Hepatocyte (in vitro differentiated cells): ENCODE measurements at regions not wholly inside any gene's neighbourhood (a gene's known extent, or its start where the extent isn't known, plus 50 kb on each side); places are given as distances from the start of the nearest gene placed in this dataset.

Source experiments
- DNase-seq: peaks from one replicate; pipeline ENCODE4 v3.0.0-alpha.2; 2016; ENCODE audit warnings: low spot score
- H2AFZ ChIP-seq: fragments of 200-600 bp; sonication (generic); 2 replicates; pipeline ENCODE4 v1.6.0; 2016; ENCODE audit warnings: antibody characterized with exemption, mild to moderate bottlenecking
- H3K27ac ChIP-seq: fragments of 200-600 bp; sonication (generic); 2 replicates; pipeline ENCODE4 v1.5.1; 2016; ENCODE audit warnings: mild to moderate bottlenecking
- H3K27me3 ChIP-seq: fragments of 200-600 bp; sonication (generic); 2 replicates; pipeline ENCODE4 v1.6.1; 2016
- H3K36me3 ChIP-seq: fragments of 200-600 bp; sonication (generic); replicated peaks from 2 replicates; pipeline ENCODE4 v1.5.1; 2016; ENCODE audit warnings: low read depth; ENCODE audit not compliant: insufficient read depth
- H3K4me1 ChIP-seq: fragments of 200-600 bp; sonication (generic); 2 replicates; pipeline ENCODE4 v1.5.1; 2016; ENCODE audit warnings: mild to moderate bottlenecking, moderate library complexity; ENCODE audit not compliant: insufficient read depth
- H3K4me2 ChIP-seq: fragments of 200-600 bp; sonication (generic); 2 replicates; pipeline ENCODE4 v1.6.0; 2016
- H3K4me3 ChIP-seq: fragments of 200-600 bp; sonication (generic); 2 replicates; pipeline ENCODE4 v1.5.1; 2016; ENCODE audit warnings: mild to moderate bottlenecking
- H3K79me2 ChIP-seq: fragments of 200-600 bp; sonication (generic); 2 replicates; pipeline ENCODE4 v1.6.0; 2017; ENCODE audit warnings: mild to moderate bottlenecking
- H3K9me2 ChIP-seq: fragments of 200-600 bp; sonication (generic); replicated peaks from 2 replicates; pipeline ENCODE4 v1.6.0; 2017; ENCODE audit warnings: mild to moderate bottlenecking; ENCODE audit not compliant: insufficient read depth
- H3K9me3 ChIP-seq: fragments of 200-600 bp; sonication (generic); 2 replicates; pipeline ENCODE4 v1.5.1; 2016; ENCODE audit warnings: low read depth, mild to moderate bottlenecking
- H4K20me1 ChIP-seq: fragments of 200-600 bp; sonication (generic); 2 replicates; pipeline ENCODE4 v1.6.0; 2016; ENCODE audit warnings: mild to moderate bottlenecking; ENCODE audit not compliant: insufficient read depth, poor library complexity, severe bottlenecking
- CTCF ChIP-seq: fragments of 200-600 bp; sonication (generic); IDR thresholded peaks from 2 replicates; pipeline ENCODE4 v1.5.1; 2016; ENCODE audit warnings: antibody characterized with exemption, mild to moderate bottlenecking; ENCODE audit not compliant: poor library complexity
- EZH2 ChIP-seq: fragments of 200-600 bp; sonication (generic); IDR thresholded peaks from 2 replicates; pipeline ENCODE4 v1.6.1; 2016; ENCODE audit warnings: antibody characterized with exemption, mild to moderate bottlenecking, borderline replicate concordance
- EZH2phosphoT487 ChIP-seq: fragments of 200-600 bp; sonication (generic); IDR thresholded peaks from one replicate; pipeline ENCODE4 v1.6.1; 2018; ENCODE audit warnings: antibody characterized with exemption, mild to moderate bottlenecking, low read depth, moderate library complexity; ENCODE audit not compliant: unreplicated experiment, severe bottlenecking
- WGBS: methylation state at CpG from one replicate; pipeline ENCODE4 v1.1.6; 2016; ENCODE audit warnings: low lambda C conversion rate; ENCODE audit errors: missing lambda C conversion rate; 5-methylcytosine and 5-hydroxymethylcytosine counted together

- no peak overlapping the region for H3K27ac ChIP-seq
- H3K4me1 ChIP-seq = peaks cover 10% of the 10 kb centered on the region
- DNase-seq = no peak
- H3K36me3 ChIP-seq = no peaks in the 10 kb centered on the region
- no peaks in the 10 kb centered on the region for H3K79me2 ChIP-seq
- no peak overlapping the region for H3K4me2 ChIP-seq
- no peaks in the 10 kb centered on the region for H3K9me3 ChIP-seq
- H4K20me1 ChIP-seq = no peaks in the 10 kb centered on the region
- H3K4me3 ChIP-seq = no peak overlapping the region
- H2AFZ ChIP-seq = no peak overlapping the region
- TF ChIP-seq EZH2 = no peak
- no peak for TF ChIP-seq CTCF
- TF ChIP-seq EZH2phosphoT487 = no peak
- H3K27me3 ChIP-seq = no peaks in the 10 kb centered on the region
- no peaks in the 10 kb centered on the region for H3K9me2 ChIP-seq
Observed at GRCh38 chr2:18900691-18901141, 311.3 kb upstream of the NT5C1B start.

- H3K27ac ChIP-seq = no peak overlapping the region
- H3K4me2 ChIP-seq = no peak overlapping the region
- no peak for DNase-seq
- TF ChIP-seq CTCF (no peak), EZH2 (no peak), EZH2phosphoT487 (no peak)
- no peaks in the 10 kb centered on the region for H3K27me3 ChIP-seq
- H2AFZ ChIP-seq = no peak overlapping the region
- peaks cover 10% of the 10 kb centered on the region for H3K4me1 ChIP-seq
- no peaks in the 10 kb centered on the region for H3K9me2 ChIP-seq
- no peaks in the 10 kb centered on the region for H3K79me2 ChIP-seq
- no peak overlapping the region for H3K4me3 ChIP-seq
- WGBS = 72% methylated on average over 3 of the region's 3 CpGs
- no peaks in the 10 kb centered on the region for H3K9me3 ChIP-seq
- no peaks in the 10 kb centered on the region for H3K36me3 ChIP-seq
- no peaks in the 10 kb centered on the region for H4K20me1 ChIP-seq
Observed at GRCh38 chr2:18899725-18900124, 310.4 kb upstream of the NT5C1B start.

GRCh38 chr2:18898271-18898670 is 308.9 kb upstream of the NT5C1B start:
- Histone ChIP-seq H3K27ac (no peak overlapping the region), H3K4me1 (peaks cover 10% of the 10 kb centered on the region), H3K4me3 (no peak overlapping the region), H4K20me1 (no peaks in the 10 kb centered on the region), H2AFZ (no peak overlapping the region), H3K27me3 (no peaks in the 10 kb centered on the region), H3K9me2 (no peaks in the 10 kb centered on the region), H3K36me3 (no peaks in the 10 kb centered on the region), H3K79me2 (no peaks in the 10 kb centered on the region), H3K4me2 (no peak overlapping the region), H3K9me3 (no peaks in the 10 kb centered on the region)
- no peak for DNase-seq
- no peak for TF ChIP-seq CTCF
- TF ChIP-seq EZH2 = no peak
- TF ChIP-seq EZH2phosphoT487 = no peak

GRCh38 chr2:18896125-18896764 is 306.9 kb upstream of the NT5C1B start:
- no peak for DNase-seq
- H3K4me2 ChIP-seq = no peak overlapping the region
- TF ChIP-seq CTCF (no peak), EZH2 (no peak), EZH2phosphoT487 (no peak)

More at GRCh38 chr2:18896125-18896764, 306.9 kb upstream of the NT5C1B start:
- Histone ChIP-seq H3K9me3 (no peaks in the 10 kb centered on the region), H3K4me1 (peaks cover 10% of the 10 kb centered on the region), H3K9me2 (no peaks in the 10 kb centered on the region), H3K27me3 (no peaks in the 10 kb centered on the region), H3K4me3 (no peak overlapping the region), H2AFZ (no peak overlapping the region), H3K79me2 (no peaks in the 10 kb centered on the region), H3K27ac (no peak overlapping the region), H3K36me3 (no peaks in the 10 kb centered on the region), H4K20me1 (no peaks in the 10 kb centered on the region)
- 38% methylated on average over 2 of the region's 2 CpGs for WGBS
